ENCODE measurements at regions not wholly inside any gene's neighbourhood (a gene's known extent, or its start where the extent isn't known, plus 50 kb on each side); places are given as distances from the start of the nearest gene placed in this dataset.

DNA sequence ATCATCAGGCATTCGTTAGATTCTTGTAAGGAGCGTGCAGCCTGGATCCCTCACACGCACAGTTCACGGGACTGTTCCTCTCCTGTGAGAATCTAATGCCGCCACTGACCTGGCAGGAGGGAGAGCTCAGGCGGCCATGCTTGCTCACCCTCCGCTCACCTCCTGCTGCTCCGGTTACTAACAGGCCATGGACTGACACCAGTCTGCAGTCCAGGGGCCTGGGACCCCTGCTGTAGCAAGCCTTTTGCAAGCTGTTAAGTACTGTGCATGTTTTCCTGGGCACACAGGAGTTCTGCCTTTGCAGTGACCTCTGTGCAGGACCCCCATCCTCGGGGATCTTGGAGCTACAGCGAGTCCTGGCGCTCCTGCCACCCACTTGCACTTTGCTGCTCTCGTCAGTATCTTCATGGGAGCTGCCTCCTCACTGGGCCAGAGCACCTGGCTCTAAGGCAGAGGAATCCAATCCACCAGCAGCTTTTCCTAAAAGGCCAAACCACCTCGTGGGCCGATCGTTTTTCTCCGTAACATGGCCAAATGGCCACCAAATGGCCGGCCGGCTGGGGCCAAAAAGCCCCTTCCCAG is 230.6 kb downstream of the FOXL1 start:
- no peaks in the 10 kb centered on the region for H3K4me1 ChIP-seq (ENCODE audit: low read length)
- no peaks in the 10 kb centered on the region for H3K36me3 ChIP-seq (replicated peaks; ENCODE audit: low read depth, low read length)
- H3K9me3 ChIP-seq (ENCODE audit: insufficient read depth, low read length) = no peaks in the 10 kb centered on the region
- peaks cover 20% of the 10 kb centered on the region for H3K27me3 ChIP-seq (ENCODE audit: low read depth, low read length)
- no peak overlapping the region for H2AFZ ChIP-seq (ENCODE audit: low read depth, low read length)
- no peak overlapping the region for H3K27ac ChIP-seq (ENCODE audit: low read length)
- no peaks in the 10 kb centered on the region for H4K20me1 ChIP-seq (ENCODE audit: insufficient read depth, low read length)
- no peak overlapping the region for H3K9ac ChIP-seq (ENCODE audit: low read length)
- no peak overlapping the region for H3K4me2 ChIP-seq (ENCODE audit: low read length)
- H3K4me3 ChIP-seq (ENCODE audit: low read length) = no peak overlapping the region
- H3K79me2 ChIP-seq (ENCODE audit: low read length) = no peaks in the 10 kb centered on the region
- no peak for TF ChIP-seq EZH2phosphoT487 (IDR thresholded peaks at IDR 0.05; ENCODE audit: low read depth)
- TF ChIP-seq, protein P1, sequence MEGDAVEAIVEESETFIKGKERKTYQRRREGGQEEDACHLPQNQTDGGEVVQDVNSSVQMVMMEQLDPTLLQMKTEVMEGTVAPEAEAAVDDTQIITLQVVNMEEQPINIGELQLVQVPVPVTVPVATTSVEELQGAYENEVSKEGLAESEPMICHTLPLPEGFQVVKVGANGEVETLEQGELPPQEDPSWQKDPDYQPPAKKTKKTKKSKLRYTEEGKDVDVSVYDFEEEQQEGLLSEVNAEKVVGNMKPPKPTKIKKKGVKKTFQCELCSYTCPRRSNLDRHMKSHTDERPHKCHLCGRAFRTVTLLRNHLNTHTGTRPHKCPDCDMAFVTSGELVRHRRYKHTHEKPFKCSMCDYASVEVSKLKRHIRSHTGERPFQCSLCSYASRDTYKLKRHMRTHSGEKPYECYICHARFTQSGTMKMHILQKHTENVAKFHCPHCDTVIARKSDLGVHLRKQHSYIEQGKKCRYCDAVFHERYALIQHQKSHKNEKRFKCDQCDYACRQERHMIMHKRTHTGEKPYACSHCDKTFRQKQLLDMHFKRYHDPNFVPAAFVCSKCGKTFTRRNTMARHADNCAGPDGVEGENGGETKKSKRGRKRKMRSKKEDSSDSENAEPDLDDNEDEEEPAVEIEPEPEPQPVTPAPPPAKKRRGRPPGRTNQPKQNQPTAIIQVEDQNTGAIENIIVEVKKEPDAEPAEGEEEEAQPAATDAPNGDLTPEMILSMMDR (IDR thresholded peaks at IDR 0.05; ENCODE audit: low read depth, low read length) = no peak

DNA sequence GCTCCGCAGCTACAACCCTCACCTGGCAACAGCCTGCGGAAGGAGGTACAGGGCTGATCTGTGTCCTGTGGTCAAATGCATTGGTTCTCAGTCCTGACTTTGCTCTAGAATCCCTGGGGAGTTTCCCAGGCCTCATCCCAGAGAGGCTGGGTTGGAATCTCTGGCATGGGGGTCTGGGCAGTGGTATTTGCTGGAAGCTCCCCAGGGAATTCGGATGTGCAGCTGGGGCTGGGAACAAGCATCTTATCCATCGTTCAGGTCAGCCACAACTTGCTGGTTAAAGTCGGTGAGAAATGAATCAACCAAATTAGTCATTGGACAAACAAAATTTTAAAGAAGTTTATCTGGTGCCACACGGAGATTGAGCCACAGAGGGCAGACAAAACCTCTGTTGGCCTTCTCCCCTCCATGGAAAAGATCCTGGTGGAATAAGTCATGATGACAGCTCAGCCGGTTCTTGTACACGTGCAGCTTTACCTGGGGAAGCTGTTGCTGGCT is 231.2 kb downstream of the FOXL1 start:
- H3K4me3 ChIP-seq (ENCODE audit: low read length) = no peak overlapping the region
- TF ChIP-seq, protein P1 (IDR thresholded peaks at IDR 0.05; ENCODE audit: low read depth, low read length) = no peak

DNA sequence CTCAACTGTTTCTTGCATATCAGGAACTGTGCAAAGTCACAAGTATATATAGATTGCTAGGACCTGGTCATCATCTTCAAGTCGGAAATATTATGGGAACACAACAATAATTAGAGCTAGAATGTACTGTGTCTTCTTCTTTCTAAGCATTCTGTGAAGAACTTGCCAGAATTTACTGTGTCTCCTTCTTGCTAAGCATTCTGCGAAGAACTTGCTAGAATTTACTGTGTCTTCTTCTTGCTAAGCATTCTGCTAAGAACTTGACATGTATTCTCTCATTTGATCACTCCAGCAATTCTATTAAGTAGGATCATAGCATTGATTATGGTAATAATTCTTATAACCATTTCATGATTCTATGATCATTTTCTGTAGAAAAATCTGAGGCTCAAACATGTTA is 231.7 kb downstream of the FOXL1 start:
- no peaks in the 10 kb centered on the region for H3K79me2 ChIP-seq (ENCODE audit: low read length)
- H4K20me1 ChIP-seq (ENCODE audit: insufficient read depth, low read length) = no peaks in the 10 kb centered on the region
- no peak overlapping the region for H2AFZ ChIP-seq (ENCODE audit: low read depth, low read length)
- TF ChIP-seq, protein P1 (IDR thresholded peaks at IDR 0.05; ENCODE audit: low read depth, low read length) = no peak
- no peak for TF ChIP-seq EZH2phosphoT487 (IDR thresholded peaks at IDR 0.05; ENCODE audit: low read depth)
- H3K9ac ChIP-seq (ENCODE audit: low read length) = no peak overlapping the region
- no peaks in the 10 kb centered on the region for H3K9me3 ChIP-seq (ENCODE audit: insufficient read depth, low read length)
- H3K4me1 ChIP-seq (ENCODE audit: low read length) = no peaks in the 10 kb centered on the region
- H3K27me3 ChIP-seq (ENCODE audit: low read depth, low read length) = peaks cover 21% of the 10 kb centered on the region
- no peak overlapping the region for H3K4me2 ChIP-seq (ENCODE audit: low read length)
- H3K4me3 ChIP-seq (ENCODE audit: low read length) = no peak overlapping the region
- H3K27ac ChIP-seq (ENCODE audit: low read length) = no peak overlapping the region
- H3K36me3 ChIP-seq (replicated peaks; ENCODE audit: low read depth, low read length) = no peaks in the 10 kb centered on the region

More for the DNA sequence above, 231.2 kb downstream of the FOXL1 start:
- H3K27me3 ChIP-seq (ENCODE audit: low read depth, low read length) = peaks cover 20% of the 10 kb centered on the region
- H3K4me1 ChIP-seq (ENCODE audit: low read length) = no peaks in the 10 kb centered on the region
- H3K9ac ChIP-seq (ENCODE audit: low read length) = no peak overlapping the region
- no peak overlapping the region for H3K4me2 ChIP-seq (ENCODE audit: low read length)
- no peaks in the 10 kb centered on the region for H4K20me1 ChIP-seq (ENCODE audit: insufficient read depth, low read length)
- no peaks in the 10 kb centered on the region for H3K9me3 ChIP-seq (ENCODE audit: insufficient read depth, low read length)
- no peak overlapping the region for H2AFZ ChIP-seq (ENCODE audit: low read depth, low read length)
- H3K79me2 ChIP-seq (ENCODE audit: low read length) = no peaks in the 10 kb centered on the region
- no peak overlapping the region for H3K27ac ChIP-seq (ENCODE audit: low read length)
- H3K36me3 ChIP-seq (replicated peaks; ENCODE audit: low read depth, low read length) = no peaks in the 10 kb centered on the region

DNA sequence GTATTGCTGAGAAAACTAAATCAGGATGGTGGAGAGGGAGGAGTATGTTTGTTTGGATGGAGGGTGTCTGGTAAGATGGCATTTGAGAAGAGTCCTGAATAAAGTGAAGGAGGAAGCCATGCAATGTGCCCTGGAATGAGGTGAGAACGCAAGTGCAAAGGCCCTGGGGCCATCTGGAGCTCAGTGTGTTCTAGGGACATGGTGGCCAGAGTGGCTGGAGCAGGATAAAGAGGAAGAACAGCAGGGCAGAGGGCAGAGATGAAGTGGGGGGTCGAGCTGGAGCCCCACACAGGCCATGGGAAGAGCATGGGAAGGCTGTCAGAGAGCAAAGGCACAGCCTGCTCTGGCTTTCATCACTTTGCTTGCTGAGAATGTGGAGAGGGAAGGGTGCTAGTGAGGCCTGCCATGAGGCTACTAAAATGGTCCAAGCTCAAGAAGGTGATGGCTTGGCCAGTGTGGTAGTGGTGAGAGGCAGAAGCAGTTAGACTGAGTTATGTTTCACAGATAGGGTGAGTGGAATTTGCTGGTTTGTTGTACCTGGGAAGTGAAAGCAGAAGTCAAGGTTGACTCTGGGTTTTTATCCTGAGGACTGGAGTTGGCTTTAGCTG is 234.1 kb downstream of the FOXL1 start:
- Histone ChIP-seq H2AFZ (ENCODE audit: low read depth, low read length) (no peak overlapping the region), H3K4me1 (ENCODE audit: low read length) (no peaks in the 10 kb centered on the region), H3K4me3 (ENCODE audit: low read length) (no peak overlapping the region), H4K20me1 (ENCODE audit: insufficient read depth, low read length) (no peaks in the 10 kb centered on the region), H3K9ac (ENCODE audit: low read length) (no peak overlapping the region), H3K79me2 (ENCODE audit: low read length) (no peaks in the 10 kb centered on the region), H3K27me3 (ENCODE audit: low read depth, low read length) (peaks cover 30% of the 10 kb centered on the region), H3K4me2 (ENCODE audit: low read length) (no peak overlapping the region), H3K27ac (ENCODE audit: low read length) (no peak overlapping the region), H3K9me3 (ENCODE audit: insufficient read depth, low read length) (no peaks in the 10 kb centered on the region), H3K36me3 (replicated peaks; ENCODE audit: low read depth, low read length) (no peaks in the 10 kb centered on the region)
- TF ChIP-seq EZH2phosphoT487 (IDR thresholded peaks at IDR 0.05; ENCODE audit: low read depth) = no peak
- TF ChIP-seq, protein P1 (IDR thresholded peaks at IDR 0.05; ENCODE audit: low read depth, low read length) = no peak
